ENCODE measurements at regions not wholly inside any gene's neighbourhood (a gene's known extent, or its start where the extent isn't known, plus 50 kb on each side); places are given as distances from the start of the nearest gene placed in this dataset.
"Not testable (repeated sequence)": the region's sequence is repeated elsewhere in the genome, so short reads cannot be mapped to it uniquely, and the experiment has no call there.

- TF ChIP-seq POLR2AphosphoS5 (IDR thresholded peaks at IDR 0.05; ENCODE audit: insufficient read depth, low read depth, low read length); CTCF (IDR thresholded peaks at IDR 0.05; ENCODE audit: extremely low read depth in 1 of 2, insufficient read depth in 1 of 2, low read depth in 1 of 2, low read length in 2 of 2); POLR2A (IDR thresholded peaks at IDR 0.05; ENCODE audit: low read depth, low read length): not testable (repeated sequence)
Observed at GRCh38 chr2:192542148-192543066, 347.7 kb upstream of the TMEFF2 start.

All from endothelial cell of umbilical vein (primary cell).